ENCODE measurements at regions not wholly inside any gene's neighbourhood (a gene's known extent, or its start where the extent isn't known, plus 50 kb on each side); places are given as distances from the start of the nearest gene placed in this dataset.

DNA sequence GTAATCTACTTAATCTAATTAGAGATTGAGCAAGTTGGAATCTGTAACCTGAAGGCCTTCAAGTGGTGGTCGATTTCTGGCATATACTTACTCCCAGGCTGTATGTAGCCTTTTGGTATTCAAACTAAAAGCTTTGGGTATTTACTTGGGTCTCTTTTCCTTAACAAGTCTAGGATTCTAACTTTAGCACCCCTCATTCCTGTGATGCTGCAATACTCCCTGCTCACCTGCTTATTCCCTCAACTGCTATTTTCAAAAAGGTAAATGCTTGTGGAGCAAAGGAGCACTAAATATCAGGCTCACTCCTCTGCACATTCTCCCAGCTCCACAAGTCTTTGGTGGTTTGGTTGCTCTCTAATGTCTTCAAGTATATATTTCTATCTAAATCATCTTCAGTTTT, 68.0 kb upstream of the CYYR1 start:
- DNase-seq, result no peak

DNA sequence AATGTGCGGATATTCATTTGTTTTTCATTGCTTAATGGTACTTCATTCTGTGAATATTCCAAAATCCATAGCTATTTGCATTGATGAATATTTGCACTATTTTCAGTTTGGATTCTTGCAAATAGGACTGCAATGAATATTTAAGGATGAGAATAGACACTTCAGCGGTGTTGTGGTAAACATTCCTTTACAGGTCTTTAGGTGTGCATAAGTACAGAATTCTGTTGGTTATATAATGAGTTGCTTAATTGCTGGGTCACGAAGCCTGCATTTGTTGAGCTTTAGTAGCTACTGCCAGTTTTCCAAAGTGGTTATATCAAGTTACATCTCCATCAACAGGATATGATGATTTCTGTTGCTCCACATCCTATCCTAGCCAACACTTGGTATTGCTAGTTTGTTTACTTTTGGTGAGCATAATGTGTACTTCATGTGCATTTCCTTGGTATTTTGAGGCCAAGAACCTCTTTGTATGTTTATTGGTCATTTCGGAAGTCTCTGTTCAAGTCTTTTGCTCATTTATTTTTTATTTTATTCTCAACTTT, 64.2 kb upstream of the CYYR1 start:
- DNase-seq, result no peak

DNA sequence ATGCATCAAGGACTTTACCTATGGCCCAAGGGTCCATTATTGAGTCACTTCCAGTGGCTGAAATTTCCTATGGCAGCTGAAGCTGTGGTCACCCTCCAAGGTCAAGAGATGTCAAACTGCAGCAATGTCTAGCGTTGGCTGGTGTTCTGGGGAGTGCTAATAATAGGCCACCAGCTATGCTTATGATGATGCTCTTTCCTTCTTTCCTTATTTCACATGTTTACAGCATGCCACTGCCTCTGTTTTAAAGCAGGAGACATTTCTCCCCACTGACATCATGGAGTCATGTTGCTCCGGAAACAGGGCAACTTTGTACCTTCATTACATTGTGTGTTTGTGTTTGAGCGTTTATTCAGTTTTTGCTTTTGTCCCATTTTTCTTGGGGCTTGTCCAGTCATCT, 62.6 kb upstream of the CYYR1 start:
- DNase-seq, result no peak

DNA sequence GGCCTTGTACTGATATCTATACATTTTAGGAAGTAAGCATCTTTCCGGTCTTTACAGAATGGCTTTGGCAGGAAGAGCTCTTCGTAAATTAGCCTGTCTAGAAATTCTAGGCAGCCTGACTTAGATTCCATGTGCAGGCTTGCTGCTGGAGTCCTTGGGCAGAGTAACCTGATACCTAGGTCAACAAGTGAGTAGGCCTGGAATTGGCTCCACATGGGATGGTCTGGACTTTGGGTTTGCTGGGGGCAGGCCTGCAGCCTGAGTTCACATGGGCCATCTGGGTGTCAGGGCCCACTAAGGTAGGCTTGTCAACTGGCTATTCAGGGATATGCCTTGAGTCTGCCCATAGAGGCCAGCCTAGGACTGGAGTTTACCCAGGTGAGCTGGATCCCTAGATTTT, 59.6 kb upstream of the CYYR1 start:
- DNase-seq, result no peak

DNA sequence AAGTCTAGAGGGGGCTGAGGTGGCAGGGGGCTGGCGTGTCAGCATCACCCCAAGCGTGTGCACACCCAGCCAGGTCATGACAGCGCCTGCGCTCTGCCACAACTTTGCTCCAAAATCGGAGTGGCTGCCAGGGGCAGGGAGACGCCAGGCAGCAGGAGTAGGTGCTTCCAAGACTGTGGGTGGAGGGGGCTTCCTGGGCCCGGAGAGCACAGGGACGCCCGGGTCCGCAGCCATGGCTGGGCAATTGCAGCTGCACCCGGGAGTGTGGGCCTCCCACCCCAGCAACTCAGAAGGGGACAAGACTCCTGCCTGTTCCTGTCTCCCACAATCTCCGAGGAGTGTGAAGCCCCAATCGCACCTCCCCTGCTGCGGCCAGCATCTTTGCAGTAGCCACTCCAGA, 53.1 kb upstream of the CYYR1 start:
- no peak for DNase-seq

DNA sequence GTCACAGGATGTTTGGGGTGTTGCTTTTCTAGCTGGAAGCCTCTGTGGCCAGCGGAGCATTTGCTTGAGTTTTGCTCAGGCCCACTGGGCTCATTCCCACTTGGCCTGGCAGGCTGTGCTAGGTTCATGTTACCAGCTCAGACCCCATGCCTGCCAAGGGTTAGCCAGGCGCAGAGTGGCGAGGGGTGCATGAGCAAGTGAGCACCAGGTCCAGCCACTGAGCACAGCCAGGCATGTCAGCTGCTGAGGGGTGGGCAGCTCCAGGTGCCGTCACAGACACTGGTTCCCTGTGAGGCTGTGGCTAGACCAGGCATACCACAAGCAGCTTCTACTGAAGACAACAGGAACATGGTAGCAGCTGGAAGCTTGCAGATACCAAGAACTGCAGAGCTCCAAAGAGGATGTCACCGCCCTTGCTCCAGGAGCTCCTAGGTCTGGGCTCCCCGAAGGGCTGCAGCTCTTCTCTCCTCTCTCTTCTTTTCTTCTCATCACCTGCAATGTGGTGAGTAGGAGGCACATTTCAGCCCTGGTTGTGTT, 52.0 kb upstream of the CYYR1 start:
- no peak for DNase-seq

Data from inflammatory macrophage treated with lipopolysaccharide for 1 hour (primary cell).